Astrocyte of the cerebellum (primary cell): ENCODE measurements at regions not wholly inside any gene's neighbourhood (a gene's known extent, or its start where the extent isn't known, plus 50 kb on each side); places are given as distances from the start of the nearest gene placed in this dataset.
"Not testable (repeated sequence)": the region's sequence is repeated elsewhere in the genome, so short reads cannot be mapped to it uniquely, and the experiment has no call there.

Experiments
- DNase-seq: peaks from one replicate; pipeline ENCODE4 v3.0.0-alpha.2; 2011; ENCODE audit warnings: low read depth
- H3K4me3 ChIP-seq: 2 replicates; pipeline ENCODE4 v1.5.1; 2011; ENCODE audit warnings: mild to moderate bottlenecking, low read depth, low read length, moderate library complexity
- in situ Hi-C: cut with HindIII; loops from 2 replicates; pipeline ENCODE4 v1.10.0; 2017; ENCODE audit warnings: low sequenced_read_pairs
- TF ChIP-seq, protein P1 (sequence below): IDR thresholded peaks from 2 replicates; pipeline ENCODE4 v1.5.1; 2012; ENCODE audit warnings: low read length, low read depth, moderate library complexity, mild to moderate bottlenecking; ENCODE audit errors: missing control alignments

DNA sequence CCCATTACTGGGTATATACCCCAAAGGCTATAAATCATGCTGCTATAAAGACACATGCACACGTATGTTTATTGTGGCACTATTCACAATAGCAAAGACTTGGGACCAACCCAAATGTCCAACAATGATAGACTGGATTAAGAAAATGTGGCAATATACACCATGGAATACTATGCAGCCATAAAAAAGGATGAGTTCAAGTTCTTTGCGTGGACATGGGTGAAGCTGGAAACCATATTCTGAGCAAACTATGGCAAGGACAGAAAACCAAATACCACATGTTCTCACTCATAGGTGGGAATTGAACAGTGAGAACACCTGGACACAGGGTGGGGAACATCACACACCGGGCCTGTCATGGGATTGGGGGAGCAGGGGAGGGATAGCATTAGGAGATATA lies 54.4 kb upstream of the MUCL1 start:
- DNase-seq, in situ Hi-C loops, H3K4me3 ChIP-seq: not testable (repeated sequence)

DNA sequence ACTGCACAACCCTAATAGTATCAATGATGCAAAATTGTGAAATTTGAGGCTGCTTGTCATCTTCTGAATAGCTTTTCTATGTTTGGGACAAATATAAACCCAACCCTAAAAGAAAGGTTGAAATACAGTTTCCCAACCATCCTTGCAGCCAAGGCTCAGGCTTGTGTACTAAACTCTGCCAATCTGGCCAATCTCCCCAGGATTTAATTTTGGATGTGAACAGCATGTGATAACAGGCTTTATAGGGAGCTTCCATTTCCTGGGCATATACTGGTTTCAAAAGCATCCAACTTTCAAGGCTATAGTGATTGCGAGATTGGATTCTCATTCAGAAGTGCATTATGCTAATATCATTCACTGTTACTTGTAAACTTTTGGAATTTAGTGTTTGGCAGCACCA lies 55.7 kb upstream of the MUCL1 start:
- H3K4me3 ChIP-seq, result no peak overlapping the region
- in situ Hi-C loops, result no loop called here
- DNase-seq, result no peak
- TF ChIP-seq, protein P1, sequence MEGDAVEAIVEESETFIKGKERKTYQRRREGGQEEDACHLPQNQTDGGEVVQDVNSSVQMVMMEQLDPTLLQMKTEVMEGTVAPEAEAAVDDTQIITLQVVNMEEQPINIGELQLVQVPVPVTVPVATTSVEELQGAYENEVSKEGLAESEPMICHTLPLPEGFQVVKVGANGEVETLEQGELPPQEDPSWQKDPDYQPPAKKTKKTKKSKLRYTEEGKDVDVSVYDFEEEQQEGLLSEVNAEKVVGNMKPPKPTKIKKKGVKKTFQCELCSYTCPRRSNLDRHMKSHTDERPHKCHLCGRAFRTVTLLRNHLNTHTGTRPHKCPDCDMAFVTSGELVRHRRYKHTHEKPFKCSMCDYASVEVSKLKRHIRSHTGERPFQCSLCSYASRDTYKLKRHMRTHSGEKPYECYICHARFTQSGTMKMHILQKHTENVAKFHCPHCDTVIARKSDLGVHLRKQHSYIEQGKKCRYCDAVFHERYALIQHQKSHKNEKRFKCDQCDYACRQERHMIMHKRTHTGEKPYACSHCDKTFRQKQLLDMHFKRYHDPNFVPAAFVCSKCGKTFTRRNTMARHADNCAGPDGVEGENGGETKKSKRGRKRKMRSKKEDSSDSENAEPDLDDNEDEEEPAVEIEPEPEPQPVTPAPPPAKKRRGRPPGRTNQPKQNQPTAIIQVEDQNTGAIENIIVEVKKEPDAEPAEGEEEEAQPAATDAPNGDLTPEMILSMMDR, result no peak

DNA sequence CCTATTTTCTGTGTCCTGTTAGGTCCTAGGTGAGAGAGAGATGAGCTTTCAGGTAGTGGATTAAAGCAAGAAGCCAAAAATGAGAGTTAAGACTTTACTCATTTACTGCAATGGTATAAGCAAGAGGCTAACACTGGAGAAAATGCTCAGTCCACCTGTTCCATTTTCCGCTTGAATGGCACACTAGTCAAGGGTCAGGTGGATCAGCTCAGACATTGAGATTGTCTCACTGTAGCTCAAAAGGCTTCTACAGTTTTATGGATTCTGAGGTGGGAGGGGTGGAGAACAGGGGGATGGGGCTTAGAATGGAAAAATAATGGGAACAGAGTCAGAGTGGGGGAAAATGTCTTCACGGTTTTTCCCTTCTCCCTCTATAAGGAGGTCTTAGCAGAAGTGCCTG lies 57.3 kb upstream of the MUCL1 start:
- DNase-seq, result no peak
- H3K4me3 ChIP-seq, result no peak overlapping the region
- TF ChIP-seq, protein P1, result no peak
- in situ Hi-C loops, result no loop called here

DNA sequence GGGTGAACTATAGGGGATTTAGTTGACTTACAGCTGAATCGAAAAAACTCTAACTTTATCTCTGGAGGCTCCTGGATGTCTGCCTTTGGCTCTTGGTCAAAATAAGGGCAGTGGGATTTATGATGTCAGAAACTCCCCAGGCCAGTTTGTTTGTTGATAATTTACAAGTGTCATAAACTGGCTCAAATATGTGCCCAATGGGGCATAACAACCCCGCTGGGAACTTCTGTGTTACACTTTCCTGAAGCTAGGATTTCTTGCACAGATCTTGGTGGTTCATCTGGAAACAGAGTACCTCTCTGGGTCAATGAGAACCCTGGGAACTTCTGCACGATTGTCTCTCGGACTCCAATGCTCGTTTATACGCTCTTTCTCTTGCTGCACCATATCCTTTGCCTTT lies 58.7 kb upstream of the MUCL1 start:
- H3K4me3 ChIP-seq, result no peak overlapping the region
- in situ Hi-C loops, result no loop called here
- no peak for DNase-seq
- TF ChIP-seq, protein P1, result no peak

DNA sequence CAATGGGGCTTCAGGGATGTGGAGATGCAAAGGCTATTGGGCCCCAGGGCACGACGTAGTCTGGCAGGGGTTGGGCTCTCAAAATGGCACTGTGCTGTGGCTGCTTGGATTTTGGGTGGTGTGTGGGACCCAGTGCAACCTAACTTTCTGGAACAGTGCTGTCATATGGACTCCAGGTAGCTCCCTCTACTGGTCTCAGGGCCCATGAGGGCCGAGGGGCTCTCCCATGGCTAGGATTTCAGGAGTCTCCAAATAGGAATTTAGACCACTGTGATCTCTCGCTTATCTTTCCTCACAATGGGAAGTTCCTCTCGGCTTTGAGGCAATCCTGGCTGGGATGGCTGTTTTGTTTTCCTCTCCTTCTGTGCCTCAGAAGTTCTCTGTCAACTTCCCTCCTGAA lies 68.2 kb upstream of the MUCL1 start:
- in situ Hi-C loops, result no loop called here
- TF ChIP-seq, protein P1, result no peak
- DNase-seq, result no peak
- no peak overlapping the region for H3K4me3 ChIP-seq

DNA sequence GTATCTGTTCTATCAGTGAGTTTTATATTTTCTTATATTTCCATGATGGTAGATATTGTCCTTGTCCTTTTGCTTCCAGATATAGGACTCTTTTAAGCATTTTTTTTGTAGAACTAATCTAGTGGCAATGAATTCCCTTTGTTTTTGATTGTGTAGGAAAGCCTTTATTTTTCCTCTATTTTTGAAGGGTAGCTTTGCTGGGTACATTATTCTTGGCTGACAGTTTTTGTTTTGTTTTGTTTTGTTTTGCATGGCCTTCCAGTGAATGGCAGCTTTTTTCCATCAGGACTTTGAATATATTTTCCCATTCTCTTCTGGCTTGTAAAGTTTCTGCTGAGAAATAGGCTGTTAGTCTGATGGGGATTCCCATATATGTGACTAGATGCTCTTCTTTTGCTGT lies 70.2 kb upstream of the MUCL1 start:
- DNase-seq, result no peak
- in situ Hi-C loops, result no loop called here
- TF ChIP-seq, protein P1, result no peak
- no peak overlapping the region for H3K4me3 ChIP-seq

DNA sequence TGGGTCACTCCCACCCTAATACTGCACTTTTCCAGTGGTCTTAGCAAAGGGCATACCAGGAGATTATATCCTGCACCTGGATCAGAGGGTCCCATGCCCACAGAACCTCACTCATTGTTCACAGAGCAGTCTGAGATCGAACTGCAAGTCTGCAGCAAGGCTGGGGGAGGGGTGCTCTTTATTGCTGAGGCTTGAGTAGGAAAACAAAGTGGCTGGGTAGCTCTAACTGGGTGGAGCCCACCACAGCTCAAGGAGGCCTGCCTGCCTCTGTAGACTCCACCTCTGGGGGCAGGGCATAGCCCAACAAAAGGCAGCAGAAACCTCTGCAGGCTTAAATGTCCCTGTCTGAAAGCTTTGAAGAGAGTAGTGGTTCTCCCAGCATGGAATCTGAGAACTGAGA lies 77.3 kb upstream of the MUCL1 start:
- DNase-seq, in situ Hi-C loops, H3K4me3 ChIP-seq: not testable (repeated sequence)

DNA sequence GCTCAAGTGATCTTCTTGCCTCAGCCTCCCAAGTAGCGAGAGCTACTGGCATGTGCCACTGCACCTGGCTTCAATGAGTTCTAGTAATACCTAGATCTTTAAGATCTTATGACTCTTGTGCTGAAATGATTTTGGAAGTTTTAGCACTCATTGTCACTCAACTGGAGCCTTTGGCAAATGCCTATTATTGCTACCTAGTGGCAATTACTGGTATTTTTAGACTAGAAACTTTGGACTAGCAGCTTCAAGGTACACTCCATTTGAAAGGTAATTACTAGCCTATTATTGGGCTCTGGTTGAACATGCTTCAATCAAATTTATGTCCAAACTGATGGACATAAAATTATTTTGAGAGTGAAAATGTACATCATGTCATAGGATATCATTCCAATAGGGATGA lies 80.7 kb upstream of the MUCL1 start:
- in situ Hi-C loops, result loop anchor here (25.0 kb wide), 1 partner anchor 189 kb away; no protein-coding TSS in a partner anchor
- no peak for DNase-seq
- H3K4me3 ChIP-seq, result no peak overlapping the region
- TF ChIP-seq, protein P1, result no peak
